HG02943 (cell line): ENCODE measurements at regions not wholly inside any gene's neighbourhood (a gene's known extent, or its start where the extent isn't known, plus 50 kb on each side); places are given as distances from the start of the nearest gene placed in this dataset.
"Not testable (repeated sequence)": the region's sequence is repeated elsewhere in the genome, so short reads cannot be mapped to it uniquely, and the experiment has no call there.

Experiments used
- ATAC-seq: cut with Tn5 transposase; IDR thresholded peaks from one replicate; pipeline ENCODE4 v1.9.1; 2021; ENCODE audit warnings: mild to moderate bottlenecking, low read depth, moderate library complexity; ENCODE audit not compliant: unreplicated experiment

- peak; percentile 56 for ATAC-seq
Measured at GRCh38 chr1:224029286-224030025, 84.5 kb upstream of the FBXO28 start.

GRCh38 chr1:224028802-224029201, 85.1 kb upstream of the FBXO28 start:
- ATAC-seq: not testable (repeated sequence)

- not testable (repeated sequence) for ATAC-seq
Measured at GRCh38 chr1:224023122-224023521, 90.8 kb upstream of the FBXO28 start.

GRCh38 chr1:224022249-224022970, 91.5 kb upstream of the FBXO28 start:
- not testable (repeated sequence) for ATAC-seq

GRCh38 chr1:224019866-224020265, 94.0 kb upstream of the FBXO28 start:
- not testable (repeated sequence) for ATAC-seq

GRCh38 chr1:224015782-224016181, 98.1 kb upstream of the FBXO28 start:
- not testable (repeated sequence) for ATAC-seq

GRCh38 chr1:224014330-224014649, 99.6 kb upstream of the FBXO28 start:
- ATAC-seq: no peak

- not testable (repeated sequence) for ATAC-seq
Measured at GRCh38 chr1:224013626-224014329, 100.1 kb upstream of the FBXO28 start.

GRCh38 chr1:224012807-224013434, 101.0 kb upstream of the FBXO28 start:
- not testable (repeated sequence) for ATAC-seq

GRCh38 chr1:224012162-224012561, 101.7 kb upstream of the FBXO28 start:
- not testable (repeated sequence) for ATAC-seq

GRCh38 chr1:224011751-224012150, 102.2 kb upstream of the FBXO28 start:
- not testable (repeated sequence) for ATAC-seq

- ATAC-seq: not testable (repeated sequence)
Measured at GRCh38 chr1:224011153-224011552, 102.8 kb upstream of the FBXO28 start.

GRCh38 chr1:224005973-224006372, 107.9 kb upstream of the FBXO28 start:
- ATAC-seq: not testable (repeated sequence)

GRCh38 chr1:224004552-224005315, 109.2 kb upstream of the FBXO28 start:
- ATAC-seq: not testable (repeated sequence)

GRCh38 chr1:224003896-224004295, 110.0 kb upstream of the FBXO28 start:
- ATAC-seq: not testable (repeated sequence)

- ATAC-seq: not testable (repeated sequence)
Measured at GRCh38 chr1:224001757-224002156, 112.2 kb upstream of the FBXO28 start.

GRCh38 chr1:223999761-224000160, 114.2 kb upstream of the FBXO28 start:
- not testable (repeated sequence) for ATAC-seq

- not testable (repeated sequence) for ATAC-seq
Measured at GRCh38 chr1:223998676-223999455, 115.0 kb upstream of the FBXO28 start.

- not testable (repeated sequence) for ATAC-seq
Measured at GRCh38 chr1:223996376-223996775, 117.5 kb upstream of the FBXO28 start.
